Colon (tissue), 2 donors: ENCODE measurements at regions not wholly inside any gene's neighbourhood (a gene's known extent, or its start where the extent isn't known, plus 50 kb on each side); places are given as distances from the start of the nearest gene placed in this dataset.

Experiments used
- FAIRE-seq: peaks from 2 replicates; lab custom pipeline; 2012; peaks lifted over from hg19 to GRCh38; lab: Jason Lieb, UNC
- donor health status: control.
- donor health status: control.

GRCh38 chr12:71071536-71072097 is 86.2 kb downstream of the TSPAN8 start:
- FAIRE-seq, result no peak

- no peak for FAIRE-seq
Measured at GRCh38 chr12:71070416-71071128, 87.2 kb downstream of the TSPAN8 start.

- FAIRE-seq, result no peak
Measured at GRCh38 chr12:71069311-71069710, 88.5 kb downstream of the TSPAN8 start.

GRCh38 chr12:71063087-71063486 is 94.7 kb downstream of the TSPAN8 start:
- FAIRE-seq, result no peak

- FAIRE-seq, result no peak
Measured at GRCh38 chr12:71061451-71061850, 96.3 kb downstream of the TSPAN8 start.

- no peak for FAIRE-seq
Measured at GRCh38 chr12:71060426-71060825, 97.4 kb downstream of the TSPAN8 start.

GRCh38 chr12:71057330-71057729 is 100.5 kb downstream of the TSPAN8 start:
- FAIRE-seq, result no peak

GRCh38 chr12:71054551-71054950 is 103.2 kb downstream of the TSPAN8 start:
- no peak for FAIRE-seq

- FAIRE-seq, result no peak
Measured at GRCh38 chr12:71046215-71046614, 111.6 kb downstream of the TSPAN8 start.

GRCh38 chr12:71045781-71046180 is 112.0 kb downstream of the TSPAN8 start:
- FAIRE-seq, result no peak

- FAIRE-seq, result no peak
Measured at GRCh38 chr12:71041476-71041875, 116.3 kb downstream of the TSPAN8 start.

GRCh38 chr12:71038960-71039359 is 118.4 kb upstream of the PTPRR start:
- no peak for FAIRE-seq

GRCh38 chr12:71036526-71036925 is 116.0 kb upstream of the PTPRR start:
- FAIRE-seq, result no peak

- no peak for FAIRE-seq
Measured at GRCh38 chr12:71032933-71033332, 112.4 kb upstream of the PTPRR start.

GRCh38 chr12:71029302-71029701 is 108.8 kb upstream of the PTPRR start:
- no peak for FAIRE-seq

GRCh38 chr12:71027856-71028255 is 107.3 kb upstream of the PTPRR start:
- FAIRE-seq, result no peak

- no peak for FAIRE-seq
Measured at GRCh38 chr12:71024827-71025226, 104.3 kb upstream of the PTPRR start.

GRCh38 chr12:71024281-71024680 is 103.7 kb upstream of the PTPRR start:
- FAIRE-seq, result no peak

- no peak for FAIRE-seq
Measured at GRCh38 chr12:71021491-71021890, 101.0 kb upstream of the PTPRR start.

GRCh38 chr12:71019282-71019831 is 98.8 kb upstream of the PTPRR start:
- FAIRE-seq, result no peak

- no peak for FAIRE-seq
Measured at GRCh38 chr12:71018682-71019081, 98.1 kb upstream of the PTPRR start.

- FAIRE-seq, result peak; percentile 14
Measured at GRCh38 chr12:71014180-71014785, 93.7 kb upstream of the PTPRR start.

GRCh38 chr12:71011261-71011660 is 90.7 kb upstream of the PTPRR start:
- no peak for FAIRE-seq

GRCh38 chr12:71010143-71010479 is 89.6 kb upstream of the PTPRR start:
- FAIRE-seq, result no peak
